HEK293 (cell line): ENCODE measurements at regions not wholly inside any gene's neighbourhood (a gene's known extent, or its start where the extent isn't known, plus 50 kb on each side); places are given as distances from the start of the nearest gene placed in this dataset.

Experiments
- CTCF ChIA-PET: fragments of 350-600 bp; formaldehyde crosslinking; extraction: SDS; loops from one replicate; lab custom pipeline; 2021; ENCODE audit warnings: antibody characterized with exemption; lab: Yijun Ruan, JAX
- POLR2A ChIA-PET: fragments of 300-600 bp; formaldehyde crosslinking; extraction: SDS; loops from one replicate; lab custom pipeline; 2020; ENCODE audit warnings: antibody characterized with exemption, inconsistent platforms; lab: Yijun Ruan, JAX
- H3K27ac ChIP-seq: fragments of 200-500 bp; sonication (Bioruptor generic); 2 replicates; pipeline ENCODE4 v1.5.1; 2014; ENCODE audit warnings: low read depth, low read length, control low read depth, inconsistent platforms; ENCODE audit errors: extremely low read depth
- H3K36me3 ChIP-seq, 2 experiments: fragments of 200-500 bp in 1 of 2; sonication (Bioruptor generic) in 1 of 2; 1 replicate in 1 of 2; 2 replicates in 1 of 2; pipeline ENCODE4 v1.5.1; 2014 to 2017; ENCODE audit warnings: inconsistent platforms in 2 of 2, low read length in 2 of 2; ENCODE audit not compliant: control insufficient read depth in 2 of 2, insufficient read depth in 1 of 2
- H3K4me1 ChIP-seq: fragments of 200-500 bp; sonication (Bioruptor generic); 2 replicates; pipeline ENCODE4 v1.5.1; 2014; ENCODE audit warnings: mild to moderate bottlenecking, low read length, inconsistent platforms; ENCODE audit not compliant: control insufficient read depth, insufficient read depth
- H3K4me3 ChIP-seq: 2 replicates; pipeline ENCODE4 v1.5.1; 2011; ENCODE audit warnings: low read depth, mild to moderate bottlenecking, control low read depth, low read length, moderate library complexity
- H3K9me3 ChIP-seq: fragments of 200-500 bp; sonication (Bioruptor generic); 2 replicates; pipeline ENCODE4 v1.5.1; 2014; ENCODE audit warnings: low read depth, low read length, inconsistent platforms; ENCODE audit not compliant: control insufficient read depth, insufficient read depth
- EGR2 ChIP-seq: fragments of 450-650 bp; formaldehyde crosslinking; IDR thresholded peaks from 2 replicates; pipeline ENCODE4 v1.5.1; 2016; ENCODE audit warnings: low read depth, missing biosample characterization, missing genetic modification characterization
- PRDM1 ChIP-seq: fragments of 450-650 bp; formaldehyde crosslinking; IDR thresholded peaks from 2 replicates; pipeline ENCODE4; 2016; ENCODE audit warnings: missing biosample characterization, missing genetic modification characterization
- WT1 ChIP-seq: fragments of 450-650 bp; formaldehyde crosslinking; IDR thresholded peaks from 2 replicates; pipeline ENCODE4 v1.5.1; 2016; ENCODE audit warnings: missing biosample characterization, missing genetic modification characterization
- YY1 ChIP-seq: fragments of 450-650 bp; formaldehyde crosslinking; IDR thresholded peaks from 2 replicates; pipeline ENCODE4 v1.5.1; 2018; ENCODE audit warnings: missing biosample characterization, missing genetic modification characterization
- YY2 ChIP-seq: fragments of 450-650 bp; formaldehyde crosslinking; IDR thresholded peaks from 2 replicates; pipeline ENCODE4 v1.5.1; 2016; ENCODE audit warnings: missing biosample characterization, missing genetic modification characterization
- ZFHX2 ChIP-seq: fragments of 450-650 bp; formaldehyde crosslinking; conservative IDR thresholded peaks from 2 replicates; pipeline ENCODE4 v1.5.1; 2016; ENCODE audit warnings: missing biosample characterization, missing genetic modification characterization
- ZNF184 ChIP-seq: fragments of 450-650 bp; IDR thresholded peaks from 2 replicates; pipeline ENCODE4 v1.5.1; 2018; ENCODE audit warnings: missing biosample characterization, mild to moderate bottlenecking, missing genetic modification characterization
- ZNF19 ChIP-seq: fragments of 450-650 bp; formaldehyde crosslinking; IDR thresholded peaks from 2 replicates; pipeline ENCODE4; 2016; ENCODE audit warnings: missing biosample characterization, missing genetic modification characterization, low read depth
- ZNF202 ChIP-seq: fragments of 450-650 bp; formaldehyde crosslinking; IDR thresholded peaks from 2 replicates; pipeline ENCODE4 v1.5.1; 2016; ENCODE audit warnings: missing biosample characterization, missing genetic modification characterization, borderline replicate concordance
- ZNF221 ChIP-seq: fragments of 450-650 bp; formaldehyde crosslinking; IDR thresholded peaks from 2 replicates; pipeline ENCODE4 v1.5.1; 2017; ENCODE audit warnings: missing biosample characterization, missing genetic modification characterization, borderline replicate concordance
- ZNF223 ChIP-seq: fragments of 450-650 bp; formaldehyde crosslinking; IDR thresholded peaks from 2 replicates; pipeline ENCODE4 v1.5.1; 2016; ENCODE audit warnings: missing biosample characterization, missing genetic modification characterization
- ZNF239 ChIP-seq: fragments of 450-650 bp; formaldehyde crosslinking; IDR thresholded peaks from 2 replicates; pipeline ENCODE4 v1.5.1; 2016; ENCODE audit warnings: missing biosample characterization, missing genetic modification characterization
- ZNF292 ChIP-seq: fragments of 450-650 bp; formaldehyde crosslinking; IDR thresholded peaks from 2 replicates; pipeline ENCODE4 v1.5.1; 2016; ENCODE audit warnings: low read depth, missing biosample characterization, missing genetic modification characterization, borderline replicate concordance
- ZNF311 ChIP-seq: fragments of 450-650 bp; formaldehyde crosslinking; IDR thresholded peaks from 2 replicates; pipeline ENCODE4 v1.5.1; 2017; ENCODE audit warnings: missing biosample characterization, missing genetic modification characterization, borderline replicate concordance
- ZNF341 ChIP-seq: fragments of 450-650 bp; formaldehyde crosslinking; IDR thresholded peaks from 2 replicates; pipeline ENCODE4; 2016; ENCODE audit warnings: low read depth, missing biosample characterization, missing genetic modification characterization
- ZNF514 ChIP-seq: fragments of 450-650 bp; formaldehyde crosslinking; IDR thresholded peaks from 2 replicates; pipeline ENCODE4 v1.5.1; 2016; ENCODE audit warnings: missing biosample characterization, missing genetic modification characterization
- ZNF600 ChIP-seq: fragments of 450-650 bp; formaldehyde crosslinking; IDR thresholded peaks from 2 replicates; pipeline ENCODE4 v1.5.1; 2016; ENCODE audit warnings: missing biosample characterization, missing genetic modification characterization
- ZNF621 ChIP-seq: fragments of 450-650 bp; formaldehyde crosslinking; IDR thresholded peaks from 2 replicates; pipeline ENCODE4 v1.5.1; 2017; ENCODE audit warnings: missing biosample characterization, missing genetic modification characterization
- ZNF785 ChIP-seq: fragments of 450-650 bp; formaldehyde crosslinking; IDR thresholded peaks from 2 replicates; pipeline ENCODE4 v1.5.1; 2016; ENCODE audit warnings: missing biosample characterization, missing genetic modification characterization
- TF ChIP-seq, protein P1 (sequence below): fragments of 450-650 bp; formaldehyde crosslinking; IDR thresholded peaks from 2 replicates; pipeline ENCODE4 v1.5.1; 2016; ENCODE audit warnings: missing biosample characterization, missing genetic modification characterization, borderline replicate concordance
- TF ChIP-seq, protein P2 (sequence below): fragments of 450-650 bp; formaldehyde crosslinking; IDR thresholded peaks from 2 replicates; pipeline ENCODE4 v1.5.1; 2016; ENCODE audit warnings: missing biosample characterization, missing genetic modification characterization
- TF ChIP-seq, protein P3 (sequence below): fragments of 450-650 bp; formaldehyde crosslinking; IDR thresholded peaks from 2 replicates; pipeline ENCODE4 v1.5.0; 2017; ENCODE audit warnings: missing biosample characterization, missing genetic modification characterization, borderline replicate concordance
- TF ChIP-seq, protein P4 (sequence below): fragments of 450-650 bp; formaldehyde crosslinking; IDR thresholded peaks from 2 replicates; pipeline ENCODE4 v1.5.1; 2017; ENCODE audit warnings: missing biosample characterization, missing genetic modification characterization

DNA sequence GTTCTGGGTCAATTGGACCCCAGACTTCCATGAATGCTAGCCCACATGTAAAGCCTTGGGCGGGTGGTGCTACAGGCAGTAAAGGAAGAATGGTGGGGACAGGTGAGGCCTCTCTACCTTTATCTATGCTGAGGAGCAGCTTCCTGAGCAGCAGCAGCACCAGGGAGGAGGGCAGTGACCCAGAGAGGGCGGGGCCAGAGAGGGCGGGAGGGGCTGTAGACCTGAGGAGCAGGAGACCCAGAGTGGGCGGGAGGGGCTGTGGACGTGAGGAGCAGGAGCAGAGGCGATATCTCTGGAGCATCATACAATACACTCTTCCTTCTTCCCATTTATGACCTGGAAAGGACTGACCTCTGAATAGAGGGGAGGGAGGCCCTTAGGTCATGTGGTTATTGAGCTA is 165.9 kb downstream of the MTRR start:
- H3K36me3 ChIP-seq = no peaks in the 10 kb centered on the region
- no peak overlapping the region for H3K4me3 ChIP-seq
- H3K9me3 ChIP-seq = no peaks in the 10 kb centered on the region
- H3K4me1 ChIP-seq = no peaks in the 10 kb centered on the region
- ChIA-PET CTCF (no interaction called here), POLR2A (no interaction called here)
- no peak overlapping the region for H3K27ac ChIP-seq
- TF ChIP-seq ZNF202 (tag by site-specific recombination) (no peak), ZNF19 (no peak), ZFHX2 (tag by site-specific recombination) (no peak), ZNF221 (tag by site-specific recombination) (no peak), EGR2 (tag by site-specific recombination) (no peak), YY1 (tag by site-specific recombination) (no peak), ZNF239 (tag by site-specific recombination) (no peak)

DNA sequence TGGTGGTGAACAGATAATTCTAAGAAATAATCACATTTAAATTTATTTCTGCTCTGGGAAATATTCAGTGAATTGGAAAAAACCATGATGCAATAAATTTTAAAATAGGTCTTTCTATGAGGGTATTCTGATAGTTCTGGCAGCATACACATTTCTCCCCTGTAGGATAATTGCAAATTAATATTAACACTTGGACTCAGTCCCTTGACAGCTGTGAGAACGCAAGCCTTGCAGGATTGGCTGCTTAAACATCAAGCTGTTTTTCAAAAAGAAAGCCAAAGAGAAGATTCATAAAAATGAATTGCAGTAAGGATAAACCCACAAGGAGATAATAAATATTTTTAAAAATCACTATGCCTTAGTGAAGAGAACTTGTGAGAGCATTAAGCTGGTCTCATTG is 180.0 kb downstream of the MTRR start:
- CTCF ChIA-PET = interaction anchor here (0.5 to 0.6 kb wide), 2 partner anchors 24 to 98 kb away, joined by 3 read pairs; no protein-coding TSS in a partner anchor

More for the DNA sequence above, 180.0 kb downstream of the MTRR start:
- Histone ChIP-seq H3K4me3 (no peak overlapping the region), H3K27ac (no peak overlapping the region), H3K4me1 (no peaks in the 10 kb centered on the region), H3K36me3 (no peaks in the 10 kb centered on the region), H3K9me3 (no peaks in the 10 kb centered on the region)
- TF ChIP-seq, protein P1, sequence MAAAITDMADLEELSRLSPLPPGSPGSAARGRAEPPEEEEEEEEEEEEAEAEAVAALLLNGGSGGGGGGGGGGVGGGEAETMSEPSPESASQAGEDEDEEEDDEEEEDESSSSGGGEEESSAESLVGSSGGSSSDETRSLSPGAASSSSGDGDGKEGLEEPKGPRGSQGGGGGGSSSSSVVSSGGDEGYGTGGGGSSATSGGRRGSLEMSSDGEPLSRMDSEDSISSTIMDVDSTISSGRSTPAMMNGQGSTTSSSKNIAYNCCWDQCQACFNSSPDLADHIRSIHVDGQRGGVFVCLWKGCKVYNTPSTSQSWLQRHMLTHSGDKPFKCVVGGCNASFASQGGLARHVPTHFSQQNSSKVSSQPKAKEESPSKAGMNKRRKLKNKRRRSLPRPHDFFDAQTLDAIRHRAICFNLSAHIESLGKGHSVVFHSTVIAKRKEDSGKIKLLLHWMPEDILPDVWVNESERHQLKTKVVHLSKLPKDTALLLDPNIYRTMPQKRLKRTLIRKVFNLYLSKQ (tag by site-specific recombination) = no peak
- TF ChIP-seq ZNF785 (tag by site-specific recombination) = no peak
- TF ChIP-seq, protein P2, sequence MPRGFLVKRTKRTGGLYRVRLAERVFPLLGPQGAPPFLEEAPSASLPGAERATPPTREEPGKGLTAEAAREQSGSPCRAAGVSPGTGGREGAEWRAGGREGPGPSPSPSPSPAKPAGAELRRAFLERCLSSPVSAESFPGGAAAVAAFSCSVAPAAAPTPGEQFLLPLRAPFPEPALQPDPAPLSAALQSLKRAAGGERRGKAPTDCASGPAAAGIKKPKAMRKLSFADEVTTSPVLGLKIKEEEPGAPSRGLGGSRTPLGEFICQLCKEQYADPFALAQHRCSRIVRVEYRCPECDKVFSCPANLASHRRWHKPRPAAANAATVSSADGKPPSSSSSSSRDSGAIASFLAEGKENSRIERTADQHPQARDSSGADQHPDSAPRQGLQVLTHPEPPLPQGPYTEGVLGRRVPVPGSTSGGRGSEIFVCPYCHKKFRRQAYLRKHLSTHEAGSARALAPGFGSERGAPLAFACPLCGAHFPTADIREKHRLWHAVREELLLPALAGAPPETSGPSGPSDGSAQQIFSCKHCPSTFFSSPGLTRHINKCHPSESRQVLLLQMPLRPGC (tag by site-specific recombination) = no peak
- TF ChIP-seq ZNF311 (tag by site-specific recombination) = no peak
- TF ChIP-seq ZNF19 = no peak
- no peak for TF ChIP-seq WT1
- TF ChIP-seq PRDM1 (tag by site-specific recombination) = no peak
- TF ChIP-seq, protein P3, sequence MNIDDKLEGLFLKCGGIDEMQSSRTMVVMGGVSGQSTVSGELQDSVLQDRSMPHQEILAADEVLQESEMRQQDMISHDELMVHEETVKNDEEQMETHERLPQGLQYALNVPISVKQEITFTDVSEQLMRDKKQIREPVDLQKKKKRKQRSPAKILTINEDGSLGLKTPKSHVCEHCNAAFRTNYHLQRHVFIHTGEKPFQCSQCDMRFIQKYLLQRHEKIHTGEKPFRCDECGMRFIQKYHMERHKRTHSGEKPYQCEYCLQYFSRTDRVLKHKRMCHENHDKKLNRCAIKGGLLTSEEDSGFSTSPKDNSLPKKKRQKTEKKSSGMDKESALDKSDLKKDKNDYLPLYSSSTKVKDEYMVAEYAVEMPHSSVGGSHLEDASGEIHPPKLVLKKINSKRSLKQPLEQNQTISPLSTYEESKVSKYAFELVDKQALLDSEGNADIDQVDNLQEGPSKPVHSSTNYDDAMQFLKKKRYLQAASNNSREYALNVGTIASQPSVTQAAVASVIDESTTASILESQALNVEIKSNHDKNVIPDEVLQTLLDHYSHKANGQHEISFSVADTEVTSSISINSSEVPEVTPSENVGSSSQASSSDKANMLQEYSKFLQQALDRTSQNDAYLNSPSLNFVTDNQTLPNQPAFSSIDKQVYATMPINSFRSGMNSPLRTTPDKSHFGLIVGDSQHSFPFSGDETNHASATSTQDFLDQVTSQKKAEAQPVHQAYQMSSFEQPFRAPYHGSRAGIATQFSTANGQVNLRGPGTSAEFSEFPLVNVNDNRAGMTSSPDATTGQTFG = no peak
- no peak for TF ChIP-seq ZNF600 (tag by site-specific recombination)
- TF ChIP-seq, protein P4, sequence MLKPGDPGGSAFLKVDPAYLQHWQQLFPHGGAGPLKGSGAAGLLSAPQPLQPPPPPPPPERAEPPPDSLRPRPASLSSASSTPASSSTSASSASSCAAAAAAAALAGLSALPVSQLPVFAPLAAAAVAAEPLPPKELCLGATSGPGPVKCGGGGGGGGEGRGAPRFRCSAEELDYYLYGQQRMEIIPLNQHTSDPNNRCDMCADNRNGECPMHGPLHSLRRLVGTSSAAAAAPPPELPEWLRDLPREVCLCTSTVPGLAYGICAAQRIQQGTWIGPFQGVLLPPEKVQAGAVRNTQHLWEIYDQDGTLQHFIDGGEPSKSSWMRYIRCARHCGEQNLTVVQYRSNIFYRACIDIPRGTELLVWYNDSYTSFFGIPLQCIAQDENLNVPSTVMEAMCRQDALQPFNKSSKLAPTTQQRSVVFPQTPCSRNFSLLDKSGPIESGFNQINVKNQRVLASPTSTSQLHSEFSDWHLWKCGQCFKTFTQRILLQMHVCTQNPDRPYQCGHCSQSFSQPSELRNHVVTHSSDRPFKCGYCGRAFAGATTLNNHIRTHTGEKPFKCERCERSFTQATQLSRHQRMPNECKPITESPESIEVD (tag by site-specific recombination) = no peak
- no peak for TF ChIP-seq ZNF184 (tag by site-specific recombination)
- TF ChIP-seq ZNF621 (tag by site-specific recombination) = no peak
- TF ChIP-seq ZNF341 (tag by site-specific recombination) = no peak
- TF ChIP-seq ZNF223 (tag by site-specific recombination) = no peak
- no peak for TF ChIP-seq ZNF292 (tag by site-specific recombination)
- TF ChIP-seq ZNF514 (tag by site-specific recombination) = no peak
- no peak for TF ChIP-seq YY2 (tag by site-specific recombination)
- POLR2A ChIA-PET = no interaction called here
